CD14-positive monocyte (primary cell): ENCODE measurements at regions not wholly inside any gene's neighbourhood (a gene's known extent, or its start where the extent isn't known, plus 50 kb on each side); places are given as distances from the start of the nearest gene placed in this dataset.

Source experiments
- DNase-seq, 3 donors: peaks; one replicate each; pipeline ENCODE4 v3.0.0-alpha.2; 2011 to 2022
- H2AFZ ChIP-seq: 2 replicates; pipeline ENCODE4 v1.6.0; 2012; ENCODE audit warnings: mild to moderate bottlenecking, low read depth, low read length, inconsistent platforms; ENCODE audit not compliant: insufficient read depth, poor library complexity, severe bottlenecking
- H3K27ac ChIP-seq, 2 donors: 1 replicate in 1 of 2; 2 replicates in 1 of 2; pipeline ENCODE4 v1.5.1; 2012 to 2013; ENCODE audit warnings: low read length in 2 of 2, control low read depth in 1 of 2, inconsistent platforms in 1 of 2, low read depth in 1 of 2, mild to moderate bottlenecking in 1 of 2
- H3K27me3 ChIP-seq, 2 donors: one replicate each; pipeline versions ENCODE4 v1.6.0 to v1.6.1; 2011 to 2013; ENCODE audit warnings: low read length in 2 of 2; ENCODE audit not compliant: control insufficient read depth in 2 of 2, insufficient read depth in 2 of 2
- H3K36me3 ChIP-seq, 2 donors: replicated peaks in 1 of 2; 1 replicate in 1 of 2; 2 replicates in 1 of 2; pipeline versions ENCODE4 v1.5.1 to v1.6.1; 2012 to 2013; ENCODE audit warnings: low read length in 2 of 2, control low read depth in 1 of 2, inconsistent platforms in 1 of 2, mild to moderate bottlenecking in 1 of 2; ENCODE audit not compliant: insufficient read depth in 2 of 2, control insufficient read depth in 1 of 2
- H3K4me1 ChIP-seq, 2 donors: 1 replicate in 1 of 2; 2 replicates in 1 of 2; pipeline versions ENCODE4 v1.5.1 to v1.6.1; 2012 to 2013; ENCODE audit warnings: low read length in 2 of 2, control low read depth in 1 of 2, inconsistent platforms in 1 of 2, mild to moderate bottlenecking in 1 of 2, moderate library complexity in 1 of 2; ENCODE audit not compliant: insufficient read depth in 2 of 2, control insufficient read depth in 1 of 2
- H3K4me2 ChIP-seq: replicated peaks from 2 replicates; pipeline ENCODE3; 2012; ENCODE audit warnings: low read length, moderate library complexity, mild to moderate bottlenecking; ENCODE audit not compliant: poor library complexity, severe bottlenecking; ENCODE audit errors: extremely low read depth
- H3K4me3 ChIP-seq, 3 experiments: fragments of 200-600 bp in 1 of 3; sonication (generic) in 1 of 3; replicated peaks in 1 of 3; 1 replicate in 2 of 3; 2 replicates in 1 of 3; pipeline ENCODE4 v1.5.1; 2011 to 2013; ENCODE audit warnings: low read length in 3 of 3, mild to moderate bottlenecking in 3 of 3, control low read depth in 2 of 3, low read depth in 2 of 3, inconsistent platforms in 1 of 3, moderate library complexity in 1 of 3
- H3K79me2 ChIP-seq: 2 replicates; pipeline ENCODE4 v1.6.0; 2012; ENCODE audit warnings: mild to moderate bottlenecking, control low read depth, inconsistent platforms, low read length, moderate library complexity; ENCODE audit not compliant: insufficient read depth
- H3K9ac ChIP-seq: 2 replicates; pipeline ENCODE4 v1.6.0; 2017; ENCODE audit warnings: low read length, mild to moderate bottlenecking; ENCODE audit not compliant: insufficient read depth, poor library complexity, severe bottlenecking
- H3K9me3 ChIP-seq, 2 donors: replicated peaks in 1 of 2; 1 replicate in 1 of 2; 2 replicates in 1 of 2; pipeline versions ENCODE4 v1.5.1 to v1.6.1; 2012 to 2013; ENCODE audit warnings: low read length in 2 of 2, control low read depth in 1 of 2; ENCODE audit not compliant: control insufficient read depth in 1 of 2, insufficient read depth in 1 of 2
- H4K20me1 ChIP-seq: 2 replicates; pipeline ENCODE4 v1.6.0; 2012; ENCODE audit warnings: mild to moderate bottlenecking, low read length, control low read depth, moderate library complexity; ENCODE audit not compliant: insufficient read depth
- H3K27ac Mint-ChIP-seq, 7 donors: one replicate each; pipeline ENCODE4 v1.8.0; 2020; ENCODE audit warnings: mild to moderate bottlenecking in 7 of 7, mixed read lengths in 7 of 7, moderate library complexity in 6 of 7, inconsistent platforms in 2 of 7
- H3K27me3 Mint-ChIP-seq, 3 donors: one replicate each; pipeline ENCODE4 v1.8.0; 2021 to 2022; ENCODE audit warnings: low read depth in 3 of 3, mild to moderate bottlenecking in 3 of 3, mixed read lengths in 3 of 3, moderate library complexity in 3 of 3, inconsistent platforms in 1 of 3
- H3K36me3 Mint-ChIP-seq, 2 donors: one replicate each; pipeline ENCODE4 v1.8.0; 2020; ENCODE audit warnings: mixed read lengths in 2 of 2, inconsistent platforms in 1 of 2, mild to moderate bottlenecking in 1 of 2
- H3K4me1 Mint-ChIP-seq: one replicate; pipeline ENCODE4 v1.8.0; 2020; ENCODE audit warnings: mild to moderate bottlenecking, mixed read lengths
- H3K4me3 Mint-ChIP-seq, 2 donors: one replicate each; pipeline ENCODE4 v1.8.0; 2020; ENCODE audit warnings: mild to moderate bottlenecking in 2 of 2, mixed read lengths in 2 of 2, moderate library complexity in 1 of 2
- H3K9me3 Mint-ChIP-seq, 7 donors: one replicate each; pipeline ENCODE4 v1.8.0; 2020 to 2022; ENCODE audit warnings: mixed read lengths in 7 of 7, mild to moderate bottlenecking in 6 of 7, moderate library complexity in 6 of 7, inconsistent platforms in 2 of 7
- CTCF ChIP-seq: fragments of 200-600 bp; IDR thresholded peaks from one replicate; pipeline ENCODE4 v1.8.0; 2022; ENCODE audit warnings: antibody characterized with exemption, mild to moderate bottlenecking
- WGBS: methylation state at CpG from one replicate; pipeline ENCODE4 v1.1.5; 2013; ENCODE audit warnings: missing lambda C conversion rate; ENCODE audit not compliant: insufficient coverage; 5-methylcytosine and 5-hydroxymethylcytosine counted together
- intact Hi-C, 2 donors: fragments of 100-400 bp; cut with micrococcal nuclease; formaldehyde crosslinking; loops; one replicate each; pipeline versions ENCODE4 v1.15.0 to v1.15.1; 2023

GRCh38 chr2:134197445-134197844, 56.4 kb upstream of the MGAT5 start:
- Histone ChIP-seq H3K36me3 (no peaks in the 10 kb centered on the region), H3K4me2 (no peak overlapping the region), H3K79me2 (peaks cover 19% of the 10 kb centered on the region), H2AFZ (no peak overlapping the region), H3K4me1 (no peaks in the 10 kb centered on the region), H3K27me3 (no peaks in the 10 kb centered on the region), H3K27ac (no peak overlapping the region), H3K4me3 (no peak overlapping the region), H4K20me1 (peaks cover 7% of the 10 kb centered on the region), H3K9ac (no peak overlapping the region), H3K9me3 (no peaks in the 10 kb centered on the region)
- H3K9me3 Mint-ChIP-seq: no peaks in the 10 kb centered on the region
- no peak overlapping the region for H3K4me3 Mint-ChIP-seq
- H3K27me3 Mint-ChIP-seq: peaks cover 0 to 2% (median 0%) of the 10 kb centered on the region in 3 donors
- 100% methylated on average over 2 of the region's 3 CpGs for WGBS
- intact Hi-C loops: loop anchor here in 1 of 2 donors (10.0 kb wide), 1 partner anchor 73 kb away; no protein-coding TSS in a partner anchor
- peaks cover 0 to 3% of the 10 kb centered on the region in 2 donors for H3K36me3 Mint-ChIP-seq
- DNase-seq: no peak
- no peak for TF ChIP-seq CTCF
- H3K27ac Mint-ChIP-seq: no peak overlapping the region
- peaks cover 16% of the 10 kb centered on the region for H3K4me1 Mint-ChIP-seq

- 100% methylated on average over 1 of the region's 1 CpG for WGBS
- Histone ChIP-seq H3K27ac (no peak overlapping the region), H3K79me2 (peaks cover 19% of the 10 kb centered on the region), H3K27me3 (no peaks in the 10 kb centered on the region), H3K9ac (no peak overlapping the region), H4K20me1 (peaks cover 7% of the 10 kb centered on the region), H2AFZ (no peak overlapping the region), H3K9me3 (no peaks in the 10 kb centered on the region), H3K36me3 (no peaks in the 10 kb centered on the region), H3K4me1 (no peaks in the 10 kb centered on the region), H3K4me3 (no peak overlapping the region), H3K4me2 (no peak overlapping the region)
- H3K4me3 Mint-ChIP-seq: no peak overlapping the region
- peaks cover 0 to 3% of the 10 kb centered on the region in 2 donors for H3K36me3 Mint-ChIP-seq
- peak overlapping the region in 2 of 7 donors; percentile 4 to 55 for H3K27ac Mint-ChIP-seq
- H3K9me3 Mint-ChIP-seq: no peaks in the 10 kb centered on the region
- no peak for DNase-seq
- no peak for TF ChIP-seq CTCF
- H3K4me1 Mint-ChIP-seq: peaks cover 16% of the 10 kb centered on the region
- peaks cover 0 to 2% (median 0%) of the 10 kb centered on the region in 3 donors for H3K27me3 Mint-ChIP-seq
- intact Hi-C loops: loop anchor here in 1 of 2 donors (10.0 kb wide), 1 partner anchor 73 kb away; no protein-coding TSS in a partner anchor
These were observed 55.8 kb upstream of the MGAT5 start for GRCh38 chr2:134198006-134198634.
